ENCODE measurements at regions not wholly inside any gene's neighbourhood (a gene's known extent, or its start where the extent isn't known, plus 50 kb on each side); places are given as distances from the start of the nearest gene placed in this dataset.

- DNase-seq, result no peak
Measured at GRCh38 chr6:104019075-104019753, 840.5 kb downstream of the HACE1 start.

DNA sequence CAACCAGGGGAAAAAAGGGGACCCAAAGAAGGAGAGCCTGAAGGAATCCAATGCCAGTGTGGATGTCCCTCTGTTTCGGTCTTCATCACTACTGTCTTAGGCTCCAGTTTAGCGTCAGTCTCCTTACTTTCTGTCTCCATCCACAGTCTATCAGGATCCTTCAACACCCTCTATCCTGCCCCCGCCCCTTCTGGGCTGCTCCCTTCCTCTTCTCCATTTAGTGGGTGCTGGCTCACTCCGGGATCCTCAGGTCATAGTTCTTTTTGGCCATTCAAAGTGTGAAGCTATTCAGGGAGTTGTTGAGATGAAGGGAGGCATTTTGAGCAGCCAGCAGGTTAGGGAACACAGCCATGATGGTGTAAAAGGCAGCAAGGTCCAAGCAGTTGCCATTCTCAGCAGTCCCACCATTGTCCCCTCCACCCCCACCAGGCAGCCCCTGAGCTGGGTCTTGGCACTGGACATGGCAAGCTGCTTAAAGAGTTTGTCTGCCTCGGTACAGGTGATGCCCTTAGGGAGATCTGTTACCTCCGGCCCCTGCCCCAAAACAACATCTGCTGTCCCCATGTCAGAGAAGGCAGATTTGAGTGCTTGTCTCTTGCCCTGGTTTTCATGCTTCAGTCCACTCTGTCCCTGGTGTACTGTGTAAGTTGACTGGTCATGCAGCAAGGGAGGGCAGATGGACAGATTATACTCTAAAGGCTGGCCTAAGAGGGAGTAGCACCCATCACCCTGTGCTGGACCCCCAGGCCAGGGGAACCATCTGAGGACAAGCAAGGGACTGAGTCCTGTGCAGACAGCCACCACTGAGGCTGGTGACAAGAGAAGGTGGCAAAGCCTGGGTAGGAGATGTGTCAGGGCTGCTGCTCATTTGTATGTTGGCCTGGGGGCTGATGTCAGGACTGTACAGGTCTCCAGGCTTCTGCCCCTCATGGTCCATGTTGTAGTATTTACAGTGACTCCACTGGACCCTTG is 842.0 kb downstream of the HACE1 start:
- no peak for DNase-seq

GRCh38 chr6:104014163-104014959 is 845.4 kb downstream of the HACE1 start:
- DNase-seq, result no peak

- no peak for DNase-seq
Measured at GRCh38 chr6:104013312-104013971, 846.3 kb downstream of the HACE1 start.

GRCh38 chr6:104010897-104011296 is 848.8 kb downstream of the HACE1 start:
- no peak for DNase-seq

DNA sequence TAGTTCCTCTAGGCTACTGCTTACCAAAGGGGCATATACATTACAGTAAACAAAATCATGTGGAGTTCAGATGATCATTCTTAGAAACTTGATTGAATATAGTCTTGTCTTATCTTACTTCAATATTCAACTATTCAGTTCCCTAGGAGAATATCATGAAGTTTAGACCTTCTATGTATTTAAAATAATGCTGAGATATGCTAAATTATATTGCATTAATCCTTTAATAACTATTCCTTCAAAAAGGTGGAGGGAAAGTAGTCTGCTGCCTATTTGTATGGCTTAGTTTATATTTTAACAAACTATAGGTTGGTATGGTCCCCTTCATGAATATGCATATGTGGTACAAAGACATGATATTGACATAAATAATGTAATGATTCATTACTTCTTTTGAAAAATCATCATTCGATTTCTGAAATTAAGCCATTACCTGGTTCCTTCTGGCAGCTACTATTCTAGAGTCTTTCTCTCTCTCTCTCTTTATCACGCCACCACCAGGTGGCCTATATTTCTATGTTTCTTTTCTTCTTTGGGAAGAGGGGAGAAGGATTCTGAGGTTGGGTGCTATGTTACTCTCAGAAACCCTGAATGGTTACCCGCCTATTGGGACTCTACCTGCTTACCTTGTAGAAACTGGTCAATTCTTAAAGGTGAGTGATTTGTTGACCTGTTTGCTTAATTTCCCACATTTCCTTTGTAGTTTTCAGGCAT is 855.8 kb downstream of the HACE1 start:
- DNase-seq, result no peak

DNA sequence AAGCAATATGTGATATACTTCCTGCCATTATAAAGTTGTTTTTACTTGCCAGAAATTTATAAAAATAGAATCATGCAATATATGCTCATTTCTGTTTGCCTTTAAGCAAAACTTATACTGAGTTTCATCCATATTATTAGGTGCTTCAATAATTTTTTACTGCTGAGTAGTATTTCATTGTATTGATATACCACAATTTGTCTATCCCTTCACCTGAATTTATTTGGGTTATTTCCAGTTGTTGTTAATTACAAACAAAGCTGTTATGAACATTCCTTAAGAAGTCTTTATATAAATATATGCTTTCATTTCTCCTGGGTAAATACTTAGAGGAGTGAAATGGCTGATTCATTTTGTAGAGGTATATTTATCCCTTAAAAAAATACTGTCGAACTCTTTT is 864.1 kb downstream of the HACE1 start:
- no peak for DNase-seq

- DNase-seq, result no peak
Measured at GRCh38 chr6:103983860-103984259, 875.9 kb downstream of the HACE1 start.

DNA sequence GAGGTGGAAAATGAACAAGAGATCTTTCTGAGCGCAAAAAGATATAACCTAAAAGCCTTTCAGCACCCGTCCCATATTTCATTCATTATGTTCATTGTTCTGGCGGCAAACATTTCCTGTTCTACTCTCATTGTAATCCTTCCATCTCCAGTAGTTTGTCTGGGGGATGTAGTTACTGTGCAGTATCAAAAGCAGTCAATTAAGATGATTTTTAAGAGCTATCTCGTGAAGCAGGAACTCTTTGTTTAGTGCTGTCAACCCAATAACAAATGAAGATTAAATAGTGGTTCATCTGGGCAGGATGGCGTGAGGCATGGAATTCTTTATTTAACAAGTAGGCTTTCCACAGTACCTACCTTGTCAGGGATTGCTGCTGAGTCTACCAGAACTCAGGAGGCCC is 876.7 kb downstream of the HACE1 start:
- DNase-seq, result no peak

DNA sequence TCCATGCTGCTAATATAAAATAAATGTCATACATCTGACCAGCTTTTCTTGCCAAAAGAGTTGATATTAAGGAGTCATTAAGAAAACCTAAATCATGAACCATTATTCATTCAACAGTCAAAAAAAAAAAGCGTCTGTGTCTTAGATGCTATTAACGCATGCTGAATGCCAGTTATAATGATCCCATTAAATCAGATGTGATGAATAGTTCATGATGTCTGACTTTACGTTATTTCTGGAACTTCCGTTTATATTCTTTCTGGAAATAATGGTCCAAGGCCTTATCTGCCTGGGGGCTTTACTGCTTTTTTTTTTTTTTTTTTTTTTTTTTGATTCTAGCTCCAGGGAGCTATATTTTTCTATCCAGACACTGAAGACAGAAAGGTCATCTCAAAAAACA is 877.1 kb downstream of the HACE1 start:
- no peak for DNase-seq

DNA sequence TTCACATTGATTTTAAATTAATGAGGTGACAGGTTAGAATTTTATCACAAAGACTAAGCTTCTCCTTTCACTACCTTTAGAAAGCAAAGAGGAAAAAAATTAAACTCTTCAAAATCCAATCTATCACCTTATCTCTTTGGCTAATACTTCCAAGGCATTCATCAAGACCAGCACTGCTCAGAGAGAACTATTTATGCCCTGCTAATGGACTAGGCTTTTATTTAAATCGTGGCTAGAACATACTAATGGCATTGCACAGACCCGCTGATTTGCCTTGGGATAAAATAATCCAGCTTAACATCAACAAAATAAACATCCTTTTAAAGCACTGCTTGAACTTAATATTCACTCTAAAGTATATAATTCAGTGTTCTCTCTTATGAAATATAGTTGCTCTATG is 880.4 kb downstream of the HACE1 start:
- DNase-seq, result no peak

DNA sequence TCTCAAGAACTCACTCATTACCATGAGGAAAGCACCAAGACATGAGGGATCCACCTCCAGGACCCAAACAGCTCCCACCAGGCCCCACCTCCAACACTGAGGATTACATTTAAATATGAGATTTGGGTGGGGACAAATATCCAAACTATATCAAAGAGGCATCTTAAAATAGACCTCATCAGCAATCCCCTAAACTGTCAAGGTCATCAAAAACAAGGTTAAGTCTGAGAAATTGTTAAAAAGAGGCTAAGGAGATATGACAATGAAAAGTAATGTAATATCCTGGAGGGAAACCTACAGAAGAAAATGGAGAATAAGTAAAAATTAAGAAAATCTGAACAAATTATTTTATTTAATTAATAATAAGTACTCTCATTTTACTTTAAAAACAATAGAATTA is 922.3 kb downstream of the HACE1 start:
- DNase-seq, result no peak

GRCh38 chr6:103925317-103925716 is 934.4 kb downstream of the HACE1 start:
- DNase-seq, result no peak

DNA sequence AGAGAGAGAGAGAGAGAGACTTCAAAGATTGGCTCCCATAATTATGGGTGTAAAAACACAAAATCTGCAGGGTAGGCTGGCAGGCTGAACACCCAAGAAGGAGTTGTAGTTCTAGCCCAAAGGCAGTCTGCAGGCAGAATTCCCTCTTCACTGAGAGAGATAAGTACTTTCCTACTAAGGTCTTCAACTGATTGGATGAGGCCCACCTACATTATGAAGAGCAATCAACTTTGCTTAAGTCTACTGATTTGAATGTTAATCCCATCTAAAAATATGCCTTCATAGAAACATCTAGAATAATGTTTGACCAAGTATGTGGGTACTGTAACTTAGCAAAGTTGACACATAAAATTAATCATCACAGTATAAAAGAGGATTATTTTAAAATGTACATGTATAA is 949.7 kb downstream of the HACE1 start:
- DNase-seq, result no peak

- DNase-seq, result no peak
Measured at GRCh38 chr6:103908898-103909297, 950.8 kb downstream of the HACE1 start.

DNA sequence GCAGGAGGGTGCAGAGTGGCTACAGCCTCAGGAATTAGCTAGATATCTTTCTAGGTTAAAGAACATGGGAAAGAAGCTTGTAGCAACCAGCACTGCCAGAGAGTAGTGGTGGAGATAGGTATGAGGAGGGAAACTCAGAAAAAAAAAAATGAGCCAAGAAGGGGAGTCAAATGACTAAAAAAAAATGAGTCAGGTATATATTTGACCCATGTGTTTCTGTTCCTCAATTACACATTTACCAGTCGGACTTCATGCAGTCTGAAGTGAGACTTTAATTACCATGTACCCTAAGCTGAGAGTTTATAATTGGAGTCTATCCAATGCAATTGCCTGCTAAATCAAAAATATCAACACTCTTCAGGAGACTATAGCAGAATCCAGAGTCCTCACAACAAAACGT is 964.6 kb downstream of the HACE1 start:
- DNase-seq, result no peak

DNA sequence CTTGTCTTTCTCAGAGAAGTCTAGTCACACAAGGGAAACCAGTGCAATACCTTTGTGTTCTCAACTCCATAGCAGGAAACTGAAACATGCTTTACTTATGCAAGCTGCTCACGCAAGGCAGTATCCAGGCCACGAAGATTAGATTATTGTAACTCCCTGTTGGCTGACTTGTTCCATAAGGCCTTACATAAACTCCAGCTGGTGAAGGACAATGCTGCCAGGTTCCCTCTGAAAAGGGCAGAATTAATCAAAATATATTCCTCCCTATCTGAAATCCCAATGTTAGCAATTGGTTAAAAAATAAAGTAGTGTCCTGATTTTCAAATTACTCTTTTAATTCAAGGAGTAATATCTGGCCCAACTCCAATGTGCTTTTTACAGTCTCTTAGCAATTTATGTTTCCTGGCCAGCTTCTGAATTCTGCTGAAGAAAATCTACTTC is 966.6 kb downstream of the HACE1 start:
- no peak for DNase-seq

DNA sequence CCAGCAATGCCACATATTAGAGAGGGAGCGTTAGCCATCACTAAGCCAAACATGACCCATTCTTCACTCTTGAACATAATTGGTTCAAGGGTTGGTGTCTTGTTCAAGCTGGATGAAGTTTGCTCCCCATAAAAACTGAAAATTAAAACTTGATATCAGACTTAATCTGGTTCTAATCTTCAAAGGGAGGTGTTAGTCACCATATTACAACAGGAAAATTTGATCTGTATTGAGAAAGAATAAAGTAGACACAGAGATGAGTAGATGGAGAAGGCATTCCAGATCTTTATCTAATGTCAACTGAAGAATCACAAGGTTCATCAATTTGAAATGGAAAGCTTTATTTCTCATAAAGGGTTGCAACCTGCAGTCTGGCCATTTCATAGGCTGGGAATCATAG is 972.8 kb downstream of the HACE1 start:
- no peak for DNase-seq

DNA sequence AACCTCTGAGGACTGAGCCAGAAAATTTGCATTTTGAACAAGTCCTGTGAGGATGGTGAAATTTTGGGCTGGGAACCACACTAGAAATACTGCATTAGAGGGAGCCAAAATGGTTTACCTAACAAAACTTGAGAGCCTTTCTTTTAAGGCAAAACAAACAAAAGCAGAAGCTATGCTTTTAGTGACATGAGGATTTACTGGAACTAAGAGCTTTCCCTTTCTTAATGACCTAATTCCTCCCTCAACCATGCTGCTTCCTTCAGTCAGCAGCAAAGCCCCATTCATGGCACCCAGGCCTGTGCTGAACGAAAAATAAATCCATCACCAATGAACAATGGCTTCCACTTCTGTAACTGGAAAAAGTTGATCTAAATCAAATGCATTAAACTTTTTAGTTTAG is 974.3 kb downstream of the HACE1 start:
- no peak for DNase-seq

DNA sequence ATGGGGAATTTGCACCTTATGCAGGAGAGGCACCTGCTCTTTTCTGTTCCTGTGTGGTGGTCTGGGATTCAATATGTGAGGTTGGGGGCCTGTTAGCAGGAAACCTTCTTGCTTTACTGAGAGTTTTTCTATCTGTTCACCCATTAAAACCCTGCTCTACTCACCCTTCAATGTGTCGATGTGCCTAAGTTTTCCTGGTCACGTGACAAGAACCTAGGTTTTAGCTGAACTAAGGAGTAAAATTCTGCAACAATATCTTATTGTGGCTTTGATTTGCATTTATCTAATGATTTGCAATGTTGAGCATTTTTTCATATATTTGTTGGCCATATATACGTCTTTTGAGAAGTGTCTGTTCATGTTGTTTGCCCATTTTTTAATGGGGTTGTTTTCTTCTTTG is 979.9 kb downstream of the HACE1 start:
- DNase-seq, result no peak

DNA sequence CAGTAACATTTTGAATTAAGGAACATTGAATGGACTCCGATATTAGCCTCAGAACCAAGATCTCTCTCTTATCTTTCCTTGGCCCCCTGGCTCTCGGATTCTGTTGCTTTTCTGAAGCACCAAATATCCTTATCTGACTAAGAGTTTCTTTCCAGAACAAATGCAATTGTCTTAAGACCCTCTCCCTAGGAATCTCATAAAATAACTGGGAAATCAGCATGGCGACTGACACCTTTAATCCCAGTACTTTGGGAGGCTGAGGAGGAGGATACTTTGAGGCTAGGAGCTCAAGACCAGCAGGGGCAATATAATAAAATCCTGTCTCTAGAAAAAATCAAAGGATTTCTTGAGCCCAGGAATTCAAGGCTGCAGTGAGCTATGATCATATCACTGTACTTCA is 984.5 kb downstream of the HACE1 start:
- no peak for DNase-seq

DNA sequence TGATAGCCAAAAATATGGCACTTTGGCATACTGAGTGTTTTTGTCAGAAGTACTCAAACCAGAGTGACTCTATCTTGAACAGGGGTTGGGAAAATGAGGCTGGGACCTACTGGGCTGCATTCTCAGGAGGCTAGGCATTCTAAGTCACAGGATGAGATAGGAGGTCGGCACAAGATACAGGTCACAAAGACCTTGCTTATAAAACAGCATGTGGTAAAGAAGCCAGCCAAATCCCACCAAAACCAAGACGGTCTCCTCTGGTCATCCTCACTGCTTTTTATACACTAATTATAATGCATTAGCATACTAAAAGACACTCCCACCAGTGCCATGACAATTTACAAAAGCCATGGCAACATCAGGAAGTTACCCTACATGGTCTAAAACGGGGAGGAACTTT is 985.1 kb downstream of the HACE1 start:
- DNase-seq, result no peak

Data from effector CD8-positive, alpha-beta T cell (primary cell).